H1 (cell line): ENCODE measurements at regions not wholly inside any gene's neighbourhood (a gene's known extent, or its start where the extent isn't known, plus 50 kb on each side); places are given as distances from the start of the nearest gene placed in this dataset.

Experiments used
- CHD7 ChIP-seq: fragments of 300-600 bp; sonication (generic); IDR thresholded peaks from 2 replicates; pipeline ENCODE4 v1.7.1; 2012; ENCODE audit warnings: low read length, moderate library complexity, mild to moderate bottlenecking, inconsistent platforms; ENCODE audit not compliant: insufficient replicate concordance
- CTCF ChIP-seq, 3 experiments: IDR thresholded peaks; 1 replicate in 2 of 3; 2 replicates in 1 of 3; pipeline versions ENCODE4 v1.5.1 to v1.6.1; 2011; ENCODE audit warnings: low read length in 3 of 3, mild to moderate bottlenecking in 3 of 3, inconsistent platforms in 2 of 3, low read depth in 1 of 3, moderate library complexity in 1 of 3; ENCODE audit not compliant: insufficient read depth in 1 of 3; ENCODE audit errors: control extremely low read depth in 1 of 3
- EP300 ChIP-seq, 2 experiments: IDR thresholded peaks; 1 replicate in 1 of 2; 2 replicates in 1 of 2; pipeline ENCODE4 v1.6.1; 2011 to 2012; ENCODE audit warnings: low read depth in 2 of 2, low read length in 2 of 2, mild to moderate bottlenecking in 2 of 2, borderline replicate concordance in 1 of 2, inconsistent platforms in 1 of 2, moderate library complexity in 1 of 2
- EZH2 ChIP-seq: fragments of 200-600 bp; sonication (generic); IDR thresholded peaks from 2 replicates; pipeline ENCODE4 v1.7.1; 2012; ENCODE audit warnings: low read depth, mild to moderate bottlenecking, moderate library complexity, low read length, inconsistent platforms; ENCODE audit not compliant: severe bottlenecking
- GTF2F1 ChIP-seq: IDR thresholded peaks from 2 replicates; pipeline ENCODE4 v1.6.1; 2012; ENCODE audit warnings: low read depth, low read length, improper control_type of control experiment, borderline replicate concordance
- POLR2A ChIP-seq, 2 experiments: IDR thresholded peaks; 1 replicate in 1 of 2; 2 replicates in 1 of 2; pipeline ENCODE4 v1.6.1; 2011; ENCODE audit warnings: low read depth in 2 of 2, low read length in 2 of 2, mild to moderate bottlenecking in 2 of 2; ENCODE audit errors: control extremely low read depth in 1 of 2
- POLR2AphosphoS5 ChIP-seq: IDR thresholded peaks from 2 replicates; pipeline ENCODE4 v1.6.1; 2011; ENCODE audit warnings: low read depth, low read length
- RFX5 ChIP-seq: IDR thresholded peaks from 2 replicates; pipeline ENCODE4 v1.6.1; 2011; ENCODE audit warnings: low read depth, low read length, improper control_type of control experiment, borderline replicate concordance
- RXRA ChIP-seq: IDR thresholded peaks from 2 replicates; pipeline ENCODE4 v1.6.1; 2011; ENCODE audit warnings: low read depth, mild to moderate bottlenecking, low read length, moderate library complexity; ENCODE audit not compliant: insufficient read depth
- SIN3A ChIP-seq, 2 experiments: IDR thresholded peaks in 1 of 2; conservative IDR thresholded peaks in 1 of 2; 2 replicates each; pipeline ENCODE4 v1.6.1; 2011 to 2012; ENCODE audit warnings: low read length in 2 of 2, improper control_type of control experiment in 1 of 2, low read depth in 1 of 2, mild to moderate bottlenecking in 1 of 2
- SIX5 ChIP-seq: IDR thresholded peaks from 2 replicates; pipeline ENCODE4 v1.6.1; 2011; ENCODE audit warnings: mild to moderate bottlenecking, low read depth, low read length
- SP4 ChIP-seq: IDR thresholded peaks from 2 replicates; pipeline ENCODE4 v1.6.1; 2012; ENCODE audit warnings: low read length, inconsistent platforms
- SRF ChIP-seq: IDR thresholded peaks from 2 replicates; pipeline ENCODE4 v1.6.1; 2011; ENCODE audit warnings: mild to moderate bottlenecking, low read depth, low read length, moderate library complexity
- YY1 ChIP-seq: IDR thresholded peaks from 2 replicates; pipeline ENCODE4 v1.6.1; 2011; ENCODE audit warnings: low read depth, mild to moderate bottlenecking, low read length

- TF ChIP-seq CHD7 (no peak), EP300 (IDR thresholded peaks at IDR 0.05; ENCODE audit: borderline replicate concordance in 1 of 2, low read depth in 2 of 2, low read length in 2 of 2) (no peak), POLR2A (IDR thresholded peaks at IDR 0.05; ENCODE audit: control extremely low read depth in 1 of 2, low read depth in 2 of 2, low read length in 2 of 2) (no peak), CTCF (IDR thresholded peaks at IDR 0.05; ENCODE audit: control extremely low read depth in 1 of 3, insufficient read depth in 1 of 3, low read depth in 1 of 3, low read length in 3 of 3) (no peak), SIX5 (no peak), POLR2AphosphoS5 (no peak), GTF2F1 (no peak), YY1 (no peak), RXRA (no peak), SRF (no peak), SIN3A (conservative IDR thresholded peaks at IDR 0.05 in 1 of 2, IDR thresholded peaks at IDR 0.05 in 1 of 2; ENCODE audit: low read depth in 1 of 2, low read length in 2 of 2) (no peak), SP4 (no peak), EZH2 (no peak), RFX5 (no peak)
Observed at GRCh38 chr12:132402831-132403416, 73.5 kb upstream of the GALNT9 start.
